GM18505 (cell line): ENCODE measurements at regions not wholly inside any gene's neighbourhood (a gene's known extent, or its start where the extent isn't known, plus 50 kb on each side); places are given as distances from the start of the nearest gene placed in this dataset.
"Not testable (repeated sequence)": the region's sequence is repeated elsewhere in the genome, so short reads cannot be mapped to it uniquely, and the experiment has no call there.

Source experiments
- ATAC-seq: cut with Tn5 transposase; IDR thresholded peaks from one replicate; pipeline ENCODE4 v1.9.1; 2021; ENCODE audit not compliant: unreplicated experiment
- POLR2A ChIP-seq: IDR thresholded peaks from 4 replicates; pipeline ENCODE4 v1.6.1; 2011; ENCODE audit warnings: borderline replicate concordance; ENCODE audit not compliant: insufficient read depth, insufficient read length; ENCODE audit errors: extremely low read depth

DNA sequence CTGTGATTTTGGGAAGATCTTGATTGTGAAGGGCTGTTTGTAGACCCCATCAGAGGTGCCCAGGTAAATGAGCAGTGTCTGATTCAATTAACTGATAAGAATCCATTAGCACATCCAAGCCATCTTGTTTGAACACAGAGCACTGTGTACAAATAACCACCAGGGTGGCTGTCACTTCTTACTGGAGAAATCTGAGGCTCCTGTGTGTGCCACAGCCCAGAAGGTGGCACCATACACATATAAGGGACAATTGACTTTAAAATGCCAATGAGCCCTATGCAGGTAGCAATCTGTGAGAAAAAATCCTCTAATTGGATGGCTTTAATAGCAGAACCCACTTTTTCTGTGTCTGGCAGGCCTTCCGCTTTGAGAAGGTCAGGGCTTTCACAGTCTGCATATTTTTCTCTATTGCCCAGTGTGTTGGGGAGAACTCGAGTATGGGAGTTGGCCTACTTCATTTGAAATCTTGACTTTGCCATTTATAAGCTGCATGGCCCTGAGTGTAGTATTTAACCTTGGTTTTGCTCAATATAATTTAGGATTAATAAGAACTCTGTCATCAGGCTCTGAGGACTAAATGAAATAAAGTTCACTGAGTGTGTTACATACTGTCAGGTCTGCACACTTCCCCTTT is 517.4 kb downstream of the CCSER2 start:
- TF ChIP-seq POLR2A: no peak
- ATAC-seq: no peak

GRCh38 chr10:84846658-84847316 is 518.4 kb downstream of the CCSER2 start:
- TF ChIP-seq POLR2A: no peak
- no peak for ATAC-seq

GRCh38 chr10:84848967-84849366 is 520.6 kb downstream of the CCSER2 start:
- ATAC-seq: no peak
- TF ChIP-seq POLR2A: no peak

- no peak for TF ChIP-seq POLR2A
- no peak for ATAC-seq
These were observed 522.4 kb downstream of the CCSER2 start for GRCh38 chr10:84850826-84851225.

- ATAC-seq: no peak
- no peak for TF ChIP-seq POLR2A
These were observed 526.0 kb downstream of the CCSER2 start for GRCh38 chr10:84854439-84854838.

DNA sequence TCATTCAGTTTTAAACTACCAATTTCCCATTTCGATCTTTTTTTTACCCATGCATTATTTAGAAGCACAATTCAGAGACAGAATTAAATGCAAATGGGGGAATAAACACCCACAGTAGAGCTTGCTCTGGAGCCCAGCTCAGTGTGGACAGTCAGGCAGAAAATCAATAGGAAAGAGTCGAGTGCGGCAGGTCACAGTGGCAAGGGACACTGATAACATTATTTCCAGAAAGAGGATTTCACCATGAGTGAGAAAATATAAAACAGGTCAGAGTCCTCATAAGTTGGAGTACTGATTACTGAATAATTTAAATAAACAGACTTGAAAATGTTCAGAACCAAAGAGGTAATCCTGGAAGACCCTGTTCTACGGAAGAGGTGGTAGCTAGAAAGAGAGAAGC is 532.5 kb downstream of the CCSER2 start:
- no peak for TF ChIP-seq POLR2A
- ATAC-seq: no peak

DNA sequence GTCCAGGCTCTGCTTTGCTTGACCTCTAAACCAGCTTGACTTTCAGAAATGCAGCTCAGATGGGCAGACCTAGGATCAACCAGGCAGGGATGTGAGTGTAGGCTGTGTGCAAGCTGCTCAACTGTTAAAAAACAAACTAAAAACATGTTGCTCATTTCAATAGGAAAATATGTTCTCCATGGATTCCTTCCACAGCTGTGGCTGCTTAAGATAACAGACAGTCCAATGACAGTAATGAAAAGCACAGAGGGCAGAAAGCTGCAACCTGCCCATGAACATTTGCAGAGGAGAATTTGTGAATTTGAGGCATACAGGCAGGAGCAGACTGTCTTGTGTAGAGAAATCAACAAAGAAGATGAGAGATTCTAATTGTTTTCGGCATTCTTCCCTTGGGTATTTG is 534.2 kb downstream of the CCSER2 start:
- no peak for ATAC-seq
- TF ChIP-seq POLR2A: no peak

- no peak for TF ChIP-seq POLR2A
- ATAC-seq: no peak
These were observed 535.3 kb downstream of the CCSER2 start for GRCh38 chr10:84863675-84864074.

DNA sequence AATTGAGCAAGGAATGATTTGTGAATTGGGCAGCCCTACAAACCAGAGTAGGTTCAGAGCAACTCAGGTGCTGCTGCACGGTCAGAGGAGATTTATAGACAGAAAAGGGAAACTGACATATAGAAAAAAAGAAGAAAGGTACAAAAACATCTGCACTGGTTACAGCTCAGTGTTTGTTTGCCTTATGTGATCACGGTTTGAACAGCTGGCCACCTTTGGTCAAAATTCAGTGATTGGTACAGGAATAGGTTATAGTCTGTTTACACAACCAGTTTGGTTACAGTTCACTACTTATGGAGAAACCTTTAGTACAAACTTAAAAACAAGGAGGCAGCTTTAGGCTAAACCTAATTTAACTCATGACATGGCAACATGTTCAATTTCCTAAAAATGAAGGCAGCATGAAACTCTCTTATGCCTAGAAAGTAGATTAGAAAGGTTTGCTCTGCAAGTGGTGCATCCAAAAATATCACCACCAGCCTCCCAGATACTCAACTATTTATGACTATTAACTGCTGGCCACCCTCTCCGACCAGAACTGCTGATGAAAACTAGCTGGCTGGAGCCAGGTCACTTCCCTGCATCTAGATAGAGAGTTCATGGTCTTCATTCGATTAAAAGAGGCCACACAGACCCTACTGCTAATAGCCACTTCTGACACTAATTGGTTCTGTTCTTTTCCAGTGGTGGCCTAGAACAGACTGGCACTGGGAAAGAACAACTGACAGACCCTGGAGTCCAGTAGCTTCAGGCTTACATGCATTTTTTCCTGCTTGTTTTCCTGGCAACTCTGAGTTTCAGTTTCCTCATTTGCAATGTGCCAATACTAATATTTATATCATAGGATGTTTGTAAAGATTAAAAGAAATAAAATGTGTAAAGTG is 548.0 kb downstream of the CCSER2 start:
- ATAC-seq: no peak
- TF ChIP-seq POLR2A: no peak

- no peak for TF ChIP-seq POLR2A
- ATAC-seq: no peak
These were observed 551.6 kb downstream of the CCSER2 start for GRCh38 chr10:84879991-84880390.

- not testable (repeated sequence) for ATAC-seq
These were observed 553.3 kb downstream of the CCSER2 start for GRCh38 chr10:84881696-84882095.

DNA sequence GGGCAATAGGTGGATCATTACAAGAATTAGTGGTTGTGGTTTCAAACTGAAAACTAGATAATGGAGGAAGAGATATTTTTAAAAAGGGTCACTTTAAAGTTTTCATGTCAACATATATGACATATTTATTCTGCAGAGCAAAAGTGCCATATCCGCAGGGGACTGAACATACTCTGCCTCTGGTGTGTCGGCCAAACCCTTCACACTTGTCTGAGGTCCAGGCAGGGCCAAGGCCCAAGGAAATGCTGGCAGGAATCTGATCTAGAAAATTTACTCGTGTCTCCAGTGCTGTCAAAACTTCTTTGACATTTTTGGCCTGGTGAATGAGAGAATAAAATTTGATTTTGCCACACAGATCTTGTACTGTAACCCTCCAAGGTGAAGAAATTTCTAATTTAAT is 562.3 kb downstream of the CCSER2 start:
- no peak for ATAC-seq
- TF ChIP-seq POLR2A: no peak

GRCh38 chr10:84891631-84892030 is 563.2 kb downstream of the CCSER2 start:
- ATAC-seq: no peak
- no peak for TF ChIP-seq POLR2A

GRCh38 chr10:84895541-84895940 is 567.2 kb downstream of the CCSER2 start:
- no peak for ATAC-seq
- no peak for TF ChIP-seq POLR2A

- no peak for TF ChIP-seq POLR2A
- ATAC-seq: no peak
These were observed 568.5 kb downstream of the CCSER2 start for GRCh38 chr10:84896909-84897308.

GRCh38 chr10:84899268-84899667 is 570.9 kb downstream of the CCSER2 start:
- no peak for ATAC-seq
- TF ChIP-seq POLR2A: no peak
